ENCODE measurements at regions not wholly inside any gene's neighbourhood (a gene's known extent, or its start where the extent isn't known, plus 50 kb on each side); places are given as distances from the start of the nearest gene placed in this dataset.
"Not testable (repeated sequence)": the region's sequence is repeated elsewhere in the genome, so short reads cannot be mapped to it uniquely, and the experiment has no call there.

DNA sequence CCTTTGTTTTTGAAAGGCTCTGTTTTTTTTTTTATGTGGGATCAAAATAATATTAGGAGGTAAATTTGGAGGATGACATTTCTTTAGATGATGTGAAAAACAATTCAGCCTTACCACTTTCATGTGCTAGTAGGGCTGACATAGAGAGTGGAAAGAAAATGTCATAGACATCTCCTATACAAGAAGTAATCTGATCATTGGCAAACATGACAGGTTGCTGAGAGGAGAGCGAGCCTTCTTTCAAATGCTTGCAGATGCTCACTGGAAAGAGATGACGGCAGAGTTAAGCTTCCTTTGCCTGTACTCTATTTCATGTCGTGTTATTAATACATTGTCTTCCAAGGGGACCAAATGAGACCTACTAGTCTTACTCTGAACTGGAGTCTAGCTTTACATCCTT is 160.1 kb upstream of the DAP start:
- DNase-seq: no peak

DNA sequence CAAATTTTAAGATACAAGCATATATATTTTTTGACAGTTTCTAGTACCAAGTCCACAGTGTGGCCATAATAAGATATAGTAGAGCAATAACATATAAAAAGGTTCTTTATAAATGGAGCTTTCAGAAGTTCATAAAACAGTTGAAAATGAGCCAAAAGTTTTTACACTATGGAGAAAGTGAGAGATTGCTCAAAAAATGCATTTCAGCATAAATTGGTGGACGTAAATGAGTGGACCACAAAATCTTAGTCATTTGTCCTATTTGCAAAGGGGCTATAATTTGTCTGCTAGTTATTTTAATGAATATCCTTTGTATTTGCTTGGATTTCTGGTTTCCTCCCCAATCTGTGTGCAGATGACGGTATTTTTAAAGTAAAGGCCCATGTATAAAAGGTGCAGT is 159.4 kb upstream of the DAP start:
- no peak for DNase-seq

DNA sequence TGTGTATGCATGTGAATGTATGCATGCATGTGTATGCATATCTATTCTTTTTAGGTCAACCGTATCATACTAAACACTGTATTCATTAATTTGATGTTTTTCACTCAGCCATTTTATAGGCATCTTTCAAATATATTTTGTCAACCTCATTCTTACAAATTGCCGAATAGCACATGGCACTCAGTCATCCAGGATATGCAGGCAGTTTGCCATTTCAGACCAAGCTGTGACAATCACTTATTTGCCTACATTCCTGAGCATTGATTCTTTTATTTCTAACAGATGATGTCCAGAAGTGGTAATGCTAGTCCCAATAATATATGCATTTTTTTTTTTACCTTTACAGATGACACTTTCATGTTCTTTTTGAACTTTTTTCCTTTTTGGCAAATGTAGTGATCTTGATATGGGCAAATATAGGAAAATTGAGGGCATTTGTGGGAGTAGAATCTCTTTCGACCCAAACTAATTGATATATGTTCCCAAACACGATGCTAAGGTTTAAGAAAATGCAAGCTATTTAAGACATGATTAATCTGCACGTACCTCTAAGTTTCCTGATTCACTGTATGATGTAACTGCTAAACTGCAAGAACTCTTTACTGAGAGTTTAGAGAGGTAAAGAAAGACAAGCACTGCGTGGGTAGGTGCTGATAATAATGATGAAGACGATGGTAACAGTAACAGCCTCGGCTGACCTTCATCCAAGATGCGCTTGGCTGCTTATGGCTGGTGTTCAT is 153.9 kb upstream of the DAP start:
- no peak for DNase-seq

DNA sequence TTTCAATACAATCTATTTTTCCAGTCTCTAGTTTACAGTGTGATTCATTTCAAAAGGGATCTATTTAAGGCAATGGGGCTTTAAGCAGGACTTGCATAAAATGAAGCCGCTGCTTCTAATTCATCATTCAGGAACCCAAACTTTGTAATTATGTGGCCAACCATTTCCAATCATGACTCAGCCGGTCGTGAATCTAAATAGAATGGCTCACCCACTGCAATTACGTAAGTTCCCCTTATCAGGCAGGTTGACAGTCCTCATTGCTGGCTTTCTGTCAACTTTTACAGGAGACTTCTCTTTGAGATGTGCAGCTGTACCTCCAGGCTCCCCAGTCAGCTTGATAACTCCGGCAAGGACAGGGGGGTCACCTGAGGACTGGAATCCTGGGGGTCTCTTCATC is 152.8 kb upstream of the DAP start:
- peak; percentile 7 for DNase-seq

DNA sequence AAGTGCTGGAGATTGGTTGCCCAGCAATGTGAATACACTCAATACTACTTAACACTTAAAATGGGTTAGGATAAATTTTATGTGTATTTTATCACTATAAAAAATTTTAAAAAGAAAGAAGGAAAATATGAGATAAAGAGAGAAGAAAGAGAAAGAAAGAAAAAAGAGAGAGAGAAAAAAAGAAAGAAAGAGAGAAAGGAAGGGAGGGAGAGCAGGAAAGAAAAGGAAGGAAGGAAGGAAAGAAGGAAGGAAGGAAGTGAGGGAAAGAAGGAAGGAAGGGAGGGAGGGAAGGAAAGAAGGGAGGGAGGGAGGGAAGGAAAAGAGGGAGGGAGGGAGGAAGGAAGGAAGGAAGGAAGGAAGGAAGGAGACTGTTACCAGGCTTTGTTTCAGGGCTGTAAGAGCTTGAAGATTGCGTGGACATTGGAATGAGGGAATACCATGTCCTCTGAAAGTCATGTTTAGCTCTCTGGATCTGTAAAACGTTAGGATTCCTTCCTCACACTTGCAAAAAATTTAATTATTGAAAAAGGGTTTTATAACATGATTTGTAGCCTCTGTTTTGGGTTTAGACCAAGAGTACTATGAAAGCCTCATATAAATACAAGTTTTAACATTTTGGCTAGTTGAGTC is 152.3 kb upstream of the DAP start:
- no peak for DNase-seq

DNA sequence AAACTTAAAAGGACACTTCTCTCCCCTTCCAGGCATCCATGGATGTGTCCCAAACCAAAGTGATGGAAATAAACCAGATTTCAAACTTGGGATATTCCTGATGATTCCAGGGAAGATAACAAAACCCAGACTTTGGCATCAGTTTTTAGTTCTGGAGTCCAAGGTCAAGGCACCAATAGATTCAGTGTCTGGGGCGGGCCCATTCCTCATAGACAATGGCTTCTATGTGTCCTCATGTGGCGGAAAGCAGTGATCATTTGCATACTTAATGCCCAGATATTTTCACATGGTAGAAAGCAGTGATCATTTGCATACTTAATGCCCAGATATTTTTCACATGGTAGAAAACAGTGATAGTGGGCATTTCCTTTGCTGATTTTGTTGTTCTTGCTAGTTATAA is 151.4 kb upstream of the DAP start:
- no peak for DNase-seq

DNA sequence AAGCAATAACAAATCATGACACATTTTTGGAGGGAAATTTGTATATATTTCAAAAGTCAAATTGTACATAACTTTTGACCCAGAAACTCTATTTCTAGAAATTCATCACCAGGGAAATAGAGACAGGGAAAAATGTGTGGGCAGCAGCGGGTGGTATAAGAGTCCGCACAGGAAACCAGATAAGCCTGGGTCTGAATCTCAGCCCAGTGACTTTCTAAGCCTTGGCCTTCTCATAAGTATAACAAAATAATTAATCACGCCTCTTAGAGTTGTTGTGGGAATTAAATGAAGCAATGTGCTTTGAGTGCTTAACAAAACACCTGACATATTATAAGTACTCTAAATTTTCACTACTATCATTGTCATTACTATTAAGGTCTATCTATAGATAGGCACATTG is 149.2 kb upstream of the DAP start:
- DNase-seq: no peak

DNA sequence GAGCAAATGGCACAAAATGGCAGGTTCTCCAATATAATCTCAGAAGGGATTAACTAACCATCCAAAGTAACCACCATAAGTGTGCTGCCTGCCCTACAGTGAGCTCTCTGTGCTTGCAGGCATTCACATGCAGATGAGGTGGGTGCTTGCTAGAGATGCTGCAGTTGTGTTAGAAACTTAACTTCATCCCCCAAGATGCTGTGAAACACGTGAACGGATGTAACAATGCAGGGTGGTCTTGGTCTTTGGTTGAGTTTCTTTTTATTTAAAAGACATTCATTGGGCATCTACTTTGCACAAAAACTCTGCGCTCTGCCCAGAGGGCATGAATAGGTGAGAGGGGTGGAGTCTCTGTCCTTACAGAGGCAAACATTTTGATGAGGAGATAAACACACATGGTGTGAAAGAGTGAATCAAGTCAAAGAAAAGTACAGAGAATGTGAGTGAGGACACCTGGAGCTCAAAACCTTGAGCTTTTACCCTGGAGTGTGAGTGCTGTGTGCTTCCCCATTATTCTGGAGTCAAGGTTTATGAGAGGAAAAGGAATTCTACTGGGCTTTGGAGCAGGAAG is 143.9 kb upstream of the DAP start:
- DNase-seq: no peak

DNA sequence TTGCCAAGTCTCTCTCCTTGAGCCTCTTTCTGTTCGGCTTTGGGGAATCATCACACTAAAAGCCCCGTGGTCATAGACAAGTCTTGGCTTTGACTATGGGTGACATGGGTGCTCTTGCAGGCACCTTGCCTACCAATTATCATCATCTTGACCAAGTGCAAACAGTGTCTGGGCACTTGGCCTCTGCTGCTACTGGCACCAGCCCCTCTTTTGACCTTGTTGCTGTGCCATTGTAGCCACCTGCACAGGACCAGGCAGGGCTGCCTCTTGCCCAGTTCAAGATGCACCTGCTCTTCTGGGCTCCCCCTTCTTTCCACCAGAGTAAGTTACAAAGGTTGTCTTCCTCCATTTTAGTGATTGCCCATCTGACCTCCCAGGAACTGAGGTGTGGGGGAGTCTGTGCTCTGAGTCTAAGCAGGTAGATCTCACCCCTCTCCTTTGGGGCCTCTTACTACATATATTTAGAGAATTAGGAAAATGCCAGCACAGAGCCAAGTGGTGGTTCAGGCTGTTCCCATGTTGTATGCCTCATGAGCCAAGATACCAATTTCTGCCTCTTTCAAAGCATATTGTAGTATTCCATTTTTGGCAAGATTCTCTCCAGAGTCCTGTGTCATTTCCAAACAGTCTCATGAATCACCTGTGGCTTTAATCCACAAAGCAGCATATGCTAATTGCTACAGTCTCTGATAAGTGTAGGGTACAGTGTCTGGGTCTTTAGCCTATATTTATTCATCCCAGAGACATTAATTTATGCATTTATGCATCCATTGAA is 142.9 kb upstream of the DAP start:
- DNase-seq: no peak

DNA sequence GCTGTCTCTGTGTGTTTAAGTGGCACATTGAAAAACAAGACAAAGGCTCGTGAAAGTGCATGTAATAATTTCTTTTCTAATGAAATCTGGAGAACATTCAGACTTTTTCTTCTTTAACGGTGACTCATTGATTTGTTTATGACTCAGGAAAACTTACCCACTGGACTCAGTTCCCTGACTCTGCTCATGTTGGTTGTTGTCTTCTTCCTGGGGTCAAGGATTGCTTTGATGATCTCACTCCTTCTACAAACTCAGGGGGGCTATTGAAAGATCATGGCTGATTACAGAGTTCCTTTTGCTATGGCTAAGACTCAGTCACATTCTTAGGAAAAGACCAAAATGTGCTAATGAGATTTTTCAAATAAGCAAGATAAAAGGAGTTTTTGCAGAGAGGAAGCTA is 141.1 kb upstream of the DAP start:
- DNase-seq: no peak

DNA sequence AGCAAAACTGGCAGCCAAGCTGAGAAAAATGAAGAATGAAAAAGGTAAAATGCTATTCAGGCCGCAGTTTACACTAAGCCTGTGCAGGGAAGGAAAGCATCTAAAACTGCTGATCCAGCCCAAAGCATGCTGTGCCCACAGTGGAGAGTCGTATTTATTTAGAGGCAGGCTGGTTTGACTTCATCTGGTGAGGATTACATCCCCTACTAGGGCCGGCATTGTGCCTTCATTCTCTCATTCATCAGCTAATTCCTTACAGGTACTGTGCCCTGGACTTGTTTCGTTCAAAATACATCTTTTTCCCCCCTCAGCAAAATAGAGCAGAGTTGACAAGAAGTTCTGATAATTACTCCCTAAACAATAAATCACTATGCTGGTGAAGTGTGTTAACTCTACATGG is 137.5 kb upstream of the DAP start:
- no peak for DNase-seq

DNA sequence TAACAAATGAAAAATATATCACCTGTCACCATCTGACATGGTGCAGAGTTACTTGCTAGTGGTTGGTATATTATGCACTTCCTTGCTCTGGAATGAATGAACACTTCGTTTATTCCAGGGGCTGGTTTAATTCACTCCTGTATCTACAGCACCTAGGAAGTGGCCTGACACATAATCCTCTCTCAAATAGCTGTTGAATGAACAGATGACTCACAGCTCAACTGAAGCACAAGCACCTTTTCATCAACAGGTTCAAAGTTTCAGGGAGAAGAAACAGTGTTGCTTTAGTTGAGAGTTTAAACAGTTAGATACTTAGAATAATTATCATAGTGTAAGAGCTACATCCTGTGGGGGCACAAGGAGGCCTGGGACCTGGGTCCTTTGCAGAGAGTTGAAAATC is 135.0 kb upstream of the DAP start:
- DNase-seq: no peak

DNA sequence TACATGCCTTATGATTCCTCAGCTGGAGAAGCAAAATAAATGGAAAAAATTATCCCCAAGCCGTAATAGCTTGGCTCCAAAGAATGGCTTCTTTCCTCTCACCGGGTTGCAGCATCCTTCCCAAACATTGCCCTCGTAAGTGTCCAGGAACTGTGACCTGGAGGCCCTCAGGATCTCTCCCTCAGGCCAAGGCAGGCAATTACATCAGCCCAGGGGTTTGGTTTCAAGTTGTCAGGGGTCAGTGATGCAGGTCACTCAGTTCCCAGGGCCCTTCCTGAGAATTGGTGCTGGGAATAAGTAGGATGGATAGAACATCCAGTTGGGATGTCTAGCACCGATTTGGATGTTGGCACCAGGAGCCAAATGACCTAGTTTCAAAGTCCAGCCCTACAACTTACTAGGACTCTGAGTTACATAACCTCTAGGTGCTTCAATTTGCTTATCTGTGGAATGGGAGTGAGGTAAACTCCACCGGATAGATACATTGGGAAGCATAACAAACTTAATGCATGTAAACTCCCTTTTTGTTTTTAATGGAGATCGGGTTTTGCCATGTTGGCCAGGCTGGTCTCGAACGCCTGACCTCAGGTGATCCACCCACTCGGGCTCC is 133.5 kb upstream of the DAP start:
- DNase-seq: no peak

DNA sequence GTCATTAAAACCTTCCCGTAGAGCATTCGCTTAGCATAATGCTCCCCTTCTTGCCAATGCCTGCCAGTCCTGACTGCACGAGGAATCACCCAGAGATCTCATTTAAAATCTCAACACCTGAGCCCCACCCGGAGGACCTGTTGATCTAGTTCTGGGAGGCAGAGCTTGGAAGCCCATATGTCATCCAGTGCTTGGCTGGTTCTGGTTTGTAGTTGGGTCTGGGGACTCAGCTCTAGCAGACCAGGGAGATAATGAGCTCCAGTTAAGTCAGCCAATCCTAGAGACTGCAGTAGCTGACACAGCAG is 131.8 kb upstream of the DAP start:
- DNase-seq: no peak

DNA sequence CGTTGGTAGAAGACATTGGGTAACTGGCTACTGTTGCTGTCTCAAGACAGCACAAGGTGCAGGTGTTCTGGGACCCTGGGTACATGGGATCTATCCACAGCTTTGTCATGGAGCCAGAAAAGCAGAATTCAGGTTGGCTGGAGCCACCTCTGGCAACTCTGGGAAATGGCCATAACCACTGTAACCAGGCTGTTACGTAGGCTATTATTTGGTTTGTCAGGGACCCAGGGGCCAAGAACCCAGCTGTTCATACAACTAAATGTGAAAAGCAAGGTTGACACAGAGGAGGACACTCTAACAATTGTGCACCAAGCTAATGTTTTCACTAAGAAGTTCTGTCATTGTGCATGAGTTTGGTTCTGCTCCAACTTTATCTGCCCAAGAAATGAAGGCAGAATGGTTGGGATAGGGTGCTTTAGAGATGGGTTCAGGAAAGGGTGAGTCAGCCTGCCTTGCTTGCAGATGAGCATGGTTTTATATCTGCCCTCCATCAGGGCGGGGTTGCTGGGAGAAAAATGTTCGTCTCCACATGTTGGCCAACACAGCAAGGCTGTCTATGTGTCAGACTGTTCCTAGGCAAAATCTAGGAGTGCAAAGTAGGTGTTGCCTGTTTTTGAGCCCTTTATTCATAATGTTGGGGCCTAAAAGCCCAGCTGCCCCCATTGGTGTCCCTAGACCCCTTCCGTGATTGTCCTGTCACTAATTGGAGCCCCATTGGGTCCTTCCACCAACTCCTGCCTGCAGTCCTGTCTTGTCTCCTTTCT is 131.3 kb upstream of the DAP start:
- no peak for DNase-seq

DNA sequence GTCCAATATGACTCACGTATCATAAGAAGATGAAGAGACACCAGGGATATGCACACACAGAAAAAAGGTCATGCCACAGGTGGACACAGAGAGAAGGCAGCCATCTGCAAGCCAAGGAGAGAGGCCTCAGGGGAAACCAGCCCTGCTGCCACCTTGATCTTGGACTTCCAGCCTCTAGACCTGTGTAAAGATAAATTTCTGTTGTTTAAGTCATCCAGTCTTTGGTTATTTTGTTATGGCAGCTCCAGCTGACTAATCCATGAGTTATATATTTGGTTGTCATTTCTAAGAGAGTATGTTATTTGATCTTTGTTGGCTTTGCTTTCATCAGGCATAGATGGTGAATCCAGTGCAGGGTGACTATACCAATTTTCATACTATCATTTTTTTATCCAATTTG is 130.2 kb upstream of the DAP start:
- no peak for DNase-seq

DNA sequence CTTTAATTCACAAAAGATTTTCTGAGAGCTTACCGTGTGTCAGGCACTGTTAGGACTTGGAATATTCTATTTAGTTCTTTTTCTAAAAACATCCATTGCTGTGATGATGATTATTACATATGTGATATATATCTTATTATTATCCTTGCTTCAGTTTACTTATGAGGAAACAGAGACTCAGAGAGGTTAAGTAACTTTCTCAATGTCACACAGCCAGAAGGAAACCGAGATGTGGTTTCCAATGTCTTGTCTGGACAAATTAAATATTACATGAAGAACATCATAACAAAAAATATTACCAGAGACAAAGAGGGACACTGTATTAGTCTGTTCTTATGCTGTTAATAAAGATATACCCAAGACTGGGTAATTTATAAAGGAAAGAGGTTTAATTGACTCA is 125.5 kb upstream of the DAP start:
- DNase-seq: no peak

DNA sequence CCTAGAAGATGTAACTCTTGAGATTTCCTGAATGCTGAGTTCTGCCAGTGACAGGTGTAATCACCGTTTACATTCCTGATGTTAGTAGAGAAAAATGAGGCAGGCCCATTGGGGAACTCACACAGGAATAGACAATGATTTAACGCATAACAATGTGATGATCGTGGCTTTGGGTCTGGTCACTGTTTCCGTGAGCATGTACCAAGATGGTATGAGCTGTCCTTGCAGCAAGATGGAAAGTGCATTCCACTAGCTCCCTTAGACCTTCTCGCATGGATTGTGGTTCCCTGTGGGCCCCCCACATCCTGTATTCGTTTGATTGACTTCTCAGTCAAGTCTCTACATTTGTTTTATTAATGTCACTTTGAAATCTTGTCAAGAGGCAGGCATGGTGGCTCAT is 124.0 kb upstream of the DAP start:
- no peak for DNase-seq

DNA sequence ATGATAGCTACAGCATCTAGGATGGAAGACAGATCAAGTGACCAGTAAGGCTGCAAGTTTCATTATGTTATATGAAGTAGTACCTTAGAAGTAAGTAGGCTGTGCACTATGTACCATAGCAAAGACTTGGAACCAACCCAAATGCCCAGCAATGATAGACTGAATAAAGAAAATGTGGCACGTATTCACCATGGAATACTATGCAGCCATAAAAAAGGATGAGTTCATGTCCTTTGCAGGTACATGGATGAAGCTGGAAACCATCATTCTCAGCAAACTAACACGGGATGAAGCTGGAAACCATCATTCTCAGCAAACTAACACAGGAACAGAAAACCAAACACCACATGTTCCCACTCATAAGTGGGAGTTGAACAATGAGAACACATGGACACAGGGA is 122.9 kb upstream of the DAP start:
- DNase-seq: not testable (repeated sequence)

DNA sequence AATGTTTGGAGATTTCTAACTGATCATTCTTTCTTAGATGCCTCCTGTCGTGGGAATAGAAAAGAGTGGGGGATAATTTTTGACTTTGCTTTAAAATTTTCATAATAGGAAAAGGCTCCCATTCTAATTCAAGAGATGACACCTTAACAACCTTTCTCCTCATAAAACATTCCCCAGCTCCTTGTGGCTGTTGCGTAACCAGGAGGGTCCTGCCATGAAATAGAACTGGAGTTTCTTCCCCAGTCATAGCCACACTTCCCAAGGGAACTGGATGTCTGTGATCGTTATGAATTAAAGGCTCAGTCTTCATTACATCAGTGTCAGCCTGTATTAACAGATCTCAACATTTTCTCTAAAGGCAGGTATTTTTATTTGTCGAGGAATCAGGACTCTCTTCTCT is 119.9 kb upstream of the DAP start:
- DNase-seq: no peak

DNA sequence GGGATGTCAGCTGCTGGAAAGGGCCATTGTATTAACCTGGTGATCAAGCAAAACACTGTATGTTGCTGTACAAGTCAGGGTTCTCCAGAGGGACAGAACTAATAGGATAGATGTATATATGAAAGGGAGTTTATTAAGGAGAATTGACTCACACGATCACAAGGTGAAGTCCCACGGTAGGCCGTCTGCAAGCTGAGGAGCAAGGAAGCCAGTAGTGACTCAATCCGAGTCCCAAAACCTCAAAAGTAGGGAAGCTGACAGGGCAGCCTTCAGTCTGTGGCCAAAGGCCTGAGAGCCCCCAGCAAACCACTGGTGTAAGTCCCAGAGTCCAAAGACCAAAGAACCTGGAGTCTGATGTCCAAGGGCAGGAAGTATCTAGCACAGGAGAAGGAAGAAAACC is 116.0 kb upstream of the DAP start:
- DNase-seq: not testable (repeated sequence)

DNA sequence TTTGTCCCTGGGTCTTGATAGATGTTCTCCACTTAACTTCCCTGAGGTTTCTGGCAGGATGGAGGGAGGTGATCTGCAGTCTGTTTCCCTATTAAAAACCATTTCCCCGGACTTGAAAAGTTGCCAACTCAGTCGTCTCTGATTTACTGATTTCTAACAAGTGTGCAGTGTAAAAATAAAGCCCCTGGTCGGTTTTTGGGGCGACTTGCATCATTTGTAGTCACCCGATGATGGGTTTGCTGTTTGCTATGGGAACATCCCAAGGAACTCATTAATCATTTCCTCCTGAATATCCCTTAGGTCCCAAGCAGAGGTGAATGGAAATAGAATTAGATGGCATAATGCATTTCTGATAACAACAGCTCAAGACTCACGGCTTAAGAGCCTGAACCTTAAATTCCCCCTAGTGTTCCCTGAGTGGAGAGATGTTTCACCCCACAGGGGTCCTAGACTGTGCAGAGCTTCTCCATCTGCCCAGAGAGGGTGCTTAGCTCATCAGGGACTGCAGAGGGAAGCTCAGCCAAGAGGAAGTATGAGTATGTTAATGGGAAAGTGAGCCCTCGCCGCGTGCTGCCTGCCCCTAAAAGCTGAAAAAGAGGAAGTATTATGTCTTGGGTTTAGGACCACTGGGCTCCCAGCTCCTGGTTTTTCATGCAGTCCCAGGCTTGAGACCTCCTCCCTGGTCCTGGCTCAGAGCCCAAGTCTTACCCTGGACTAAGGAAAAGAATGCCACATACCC is 115.1 kb upstream of the DAP start:
- no peak for DNase-seq

Measured in occipital lobe (tissue), 1 donor.